BJ (cell line): ENCODE measurements at regions not wholly inside any gene's neighbourhood (a gene's known extent, or its start where the extent isn't known, plus 50 kb on each side); places are given as distances from the start of the nearest gene placed in this dataset.

ENCODE experiments used
- CTCF ChIA-PET: fragments of 350-600 bp; formaldehyde crosslinking; extraction: SDS; loops from one replicate; lab custom pipeline; 2021; ENCODE audit warnings: antibody characterized with exemption, inconsistent platforms; lab: Yijun Ruan, JAX
- POLR2A ChIA-PET: fragments of 300-600 bp; sonication (Branson Sonifier 250); formaldehyde crosslinking; extraction: SDS; loops from one replicate; lab custom pipeline; 2021; ENCODE audit warnings: antibody characterized with exemption; lab: Charles Lee
- DNase-seq: peaks from one replicate; pipeline ENCODE4 v3.0.0-alpha.2; 2011; ENCODE audit warnings: low read depth
- H3K27me3 ChIP-seq: 2 replicates; pipeline ENCODE4 v1.6.0; 2011; ENCODE audit warnings: low read length; ENCODE audit not compliant: control insufficient read depth, insufficient read depth
- H3K36me3 ChIP-seq: 2 replicates; pipeline ENCODE4 v1.5.1; 2011; ENCODE audit warnings: low read length; ENCODE audit not compliant: control insufficient read depth, insufficient read depth
- H3K4me3 ChIP-seq: 2 replicates; pipeline ENCODE4 v1.5.1; 2011; ENCODE audit warnings: low read depth, mild to moderate bottlenecking, control low read depth, low read length
- CTCF ChIP-seq: IDR thresholded peaks from 2 replicates; pipeline ENCODE4 v1.5.1; 2011; ENCODE audit warnings: low read depth, mild to moderate bottlenecking, control low read depth, inconsistent platforms, low read length, moderate library complexity; ENCODE audit not compliant: insufficient read depth

- POLR2A ChIA-PET, result no interaction called here
- CTCF ChIA-PET, result no interaction called here
- no peak for DNase-seq
- H3K4me3 ChIP-seq, result no peak overlapping the region
- H3K27me3 ChIP-seq, result no peaks in the 10 kb centered on the region
- no peaks in the 10 kb centered on the region for H3K36me3 ChIP-seq
- TF ChIP-seq CTCF, result no peak
Measured at GRCh38 chr14:21939836-21940235, 266.2 kb upstream of the OR4E1 start.

DNA sequence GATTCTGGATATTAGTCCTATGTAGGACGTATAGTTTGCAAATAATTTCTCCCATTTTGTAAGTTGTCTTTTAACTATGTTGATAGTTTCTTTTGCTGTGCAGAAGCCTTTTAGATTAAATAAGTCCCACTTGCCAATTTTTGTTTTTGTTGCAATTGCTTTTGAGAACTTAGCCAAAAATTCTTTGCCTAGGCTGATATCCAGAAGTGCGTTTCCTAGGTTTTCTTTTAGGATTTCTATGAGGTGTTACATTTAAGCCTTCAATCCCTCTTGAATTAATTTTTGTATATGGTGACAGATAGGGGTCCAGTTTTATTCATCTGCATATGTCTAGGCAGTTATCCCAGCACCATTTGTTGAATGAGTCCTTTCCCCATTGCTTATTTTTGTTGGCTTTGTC, 264.4 kb upstream of the OR4E1 start:
- CTCF ChIA-PET, result no interaction called here
- Histone ChIP-seq H3K36me3 (no peaks in the 10 kb centered on the region), H3K4me3 (no peak overlapping the region), H3K27me3 (no peaks in the 10 kb centered on the region)
- POLR2A ChIA-PET, result no interaction called here
- TF ChIP-seq CTCF, result no peak
- DNase-seq, result no peak

GRCh38 chr14:21933681-21934080, 260.1 kb upstream of the OR4E1 start:
- DNase-seq, result no peak
- Histone ChIP-seq H3K36me3 (no peaks in the 10 kb centered on the region), H3K27me3 (no peaks in the 10 kb centered on the region), H3K4me3 (no peak overlapping the region)
- TF ChIP-seq CTCF, result no peak
- ChIA-PET POLR2A (no interaction called here), CTCF (no interaction called here)

GRCh38 chr14:21924479-21924878, 250.9 kb upstream of the OR4E1 start:
- TF ChIP-seq CTCF, result no peak
- POLR2A ChIA-PET, result no interaction called here
- Histone ChIP-seq H3K36me3 (no peaks in the 10 kb centered on the region), H3K27me3 (no peaks in the 10 kb centered on the region), H3K4me3 (no peak overlapping the region)
- CTCF ChIA-PET, result no interaction called here
- no peak for DNase-seq

DNA sequence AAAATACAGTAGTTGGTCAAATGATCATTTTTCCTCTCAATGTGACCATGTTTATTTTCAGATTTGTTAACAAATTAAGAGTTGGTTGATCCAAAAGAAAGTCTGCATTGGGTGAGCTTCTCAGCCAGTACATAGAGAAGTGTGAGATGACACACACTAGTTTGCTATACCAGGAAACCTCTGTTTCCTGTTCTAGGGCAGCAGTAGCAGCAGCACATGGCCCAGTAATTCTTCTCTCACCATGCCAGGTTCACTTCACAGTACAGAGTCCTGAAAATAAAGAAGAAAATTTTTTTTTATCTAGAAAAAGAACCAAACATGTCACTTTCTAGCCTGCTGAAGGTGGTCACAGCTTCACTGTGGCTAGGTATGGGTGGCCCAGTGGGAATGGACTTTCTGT, 250.2 kb upstream of the OR4E1 start:
- no peak for DNase-seq
- CTCF ChIA-PET, result no interaction called here
- H3K27me3 ChIP-seq, result no peaks in the 10 kb centered on the region
- TF ChIP-seq CTCF, result no peak
- POLR2A ChIA-PET, result no interaction called here
- H3K4me3 ChIP-seq, result no peak overlapping the region
- no peaks in the 10 kb centered on the region for H3K36me3 ChIP-seq
